ENCODE measurements at regions not wholly inside any gene's neighbourhood (a gene's known extent, or its start where the extent isn't known, plus 50 kb on each side); places are given as distances from the start of the nearest gene placed in this dataset.

GRCh38 chr1:22234476-22235030 is 91.7 kb upstream of the WNT4 start:
- Histone ChIP-seq H3K9me3 (ENCODE audit: low read depth, low read length) (no peaks in the 10 kb centered on the region), H4K20me1 (ENCODE audit: insufficient read depth, low read length) (no peaks in the 10 kb centered on the region), H3K79me2 (ENCODE audit: insufficient read depth, low read length) (no peaks in the 10 kb centered on the region), H3K27me3 (ENCODE audit: insufficient read depth, low read length) (peaks cover 4% of the 10 kb centered on the region), H3K4me3 (ENCODE audit: insufficient read depth, low read length) (no peak overlapping the region), H2AFZ (ENCODE audit: low read length) (no peak overlapping the region), H3K4me2 (ENCODE audit: insufficient read depth, low read length) (no peak overlapping the region), H3K27ac (ENCODE audit: low read depth, low read length) (no peak overlapping the region), H3K36me3 (ENCODE audit: insufficient read depth, low read length) (no peaks in the 10 kb centered on the region), H3K4me1 (ENCODE audit: insufficient read depth, low read length) (no peaks in the 10 kb centered on the region)
- TF ChIP-seq CTCF (IDR thresholded peaks at IDR 0.05; ENCODE audit: extremely low read depth, low read depth, low read length) = no peak
- DNase-seq (ENCODE audit: insufficient read length, low spot score, missing footprints) = peak; percentile 58

- Histone ChIP-seq H3K36me3 (ENCODE audit: insufficient read depth, low read length) (no peaks in the 10 kb centered on the region), H3K4me2 (ENCODE audit: insufficient read depth, low read length) (no peak overlapping the region), H4K20me1 (ENCODE audit: insufficient read depth, low read length) (no peaks in the 10 kb centered on the region), H3K9me3 (ENCODE audit: low read depth, low read length) (no peaks in the 10 kb centered on the region), H3K4me3 (ENCODE audit: insufficient read depth, low read length) (no peak overlapping the region), H3K27me3 (ENCODE audit: insufficient read depth, low read length) (peaks cover 6% of the 10 kb centered on the region), H3K27ac (ENCODE audit: low read depth, low read length) (no peak overlapping the region), H2AFZ (ENCODE audit: low read length) (no peak overlapping the region), H3K4me1 (ENCODE audit: insufficient read depth, low read length) (no peaks in the 10 kb centered on the region), H3K79me2 (ENCODE audit: insufficient read depth, low read length) (no peaks in the 10 kb centered on the region)
- peak; percentile 72 for DNase-seq (ENCODE audit: insufficient read length, low spot score, missing footprints)
- no peak for TF ChIP-seq CTCF (IDR thresholded peaks at IDR 0.05; ENCODE audit: extremely low read depth, low read depth, low read length)
These were observed 93.3 kb upstream of the WNT4 start for GRCh38 chr1:22236166-22236565.

- H3K79me2 ChIP-seq (ENCODE audit: insufficient read depth, low read length) = no peaks in the 10 kb centered on the region
- no peak overlapping the region for H3K27ac ChIP-seq (ENCODE audit: low read depth, low read length)
- H3K36me3 ChIP-seq (ENCODE audit: insufficient read depth, low read length) = no peaks in the 10 kb centered on the region
- no peak overlapping the region for H3K4me2 ChIP-seq (ENCODE audit: insufficient read depth, low read length)
- TF ChIP-seq CTCF (IDR thresholded peaks at IDR 0.05; ENCODE audit: extremely low read depth, low read depth, low read length) = no peak
- no peak overlapping the region for H3K4me3 ChIP-seq (ENCODE audit: insufficient read depth, low read length)
- no peaks in the 10 kb centered on the region for H3K9me3 ChIP-seq (ENCODE audit: low read depth, low read length)
- peaks cover 8% of the 10 kb centered on the region for H3K27me3 ChIP-seq (ENCODE audit: insufficient read depth, low read length)
- DNase-seq (ENCODE audit: insufficient read length, low spot score, missing footprints) = peak; percentile 75
- H3K4me1 ChIP-seq (ENCODE audit: insufficient read depth, low read length) = no peaks in the 10 kb centered on the region
- no peak overlapping the region for H2AFZ ChIP-seq (ENCODE audit: low read length)
- H4K20me1 ChIP-seq (ENCODE audit: insufficient read depth, low read length) = no peaks in the 10 kb centered on the region
These were observed 94.0 kb upstream of the WNT4 start for GRCh38 chr1:22236900-22237299.

GRCh38 chr1:22237433-22238093 is 94.7 kb upstream of the WNT4 start:
- Histone ChIP-seq H3K27me3 (ENCODE audit: insufficient read depth, low read length) (peaks cover 9% of the 10 kb centered on the region), H3K4me1 (ENCODE audit: insufficient read depth, low read length) (no peaks in the 10 kb centered on the region), H2AFZ (ENCODE audit: low read length) (no peak overlapping the region), H3K4me3 (ENCODE audit: insufficient read depth, low read length) (no peak overlapping the region), H3K9me3 (ENCODE audit: low read depth, low read length) (no peaks in the 10 kb centered on the region), H4K20me1 (ENCODE audit: insufficient read depth, low read length) (no peaks in the 10 kb centered on the region), H3K79me2 (ENCODE audit: insufficient read depth, low read length) (no peaks in the 10 kb centered on the region), H3K27ac (ENCODE audit: low read depth, low read length) (no peak overlapping the region), H3K4me2 (ENCODE audit: insufficient read depth, low read length) (no peak overlapping the region), H3K36me3 (ENCODE audit: insufficient read depth, low read length) (no peaks in the 10 kb centered on the region)
- peak; percentile 71 for DNase-seq (ENCODE audit: insufficient read length, low spot score, missing footprints)
- no peak for TF ChIP-seq CTCF (IDR thresholded peaks at IDR 0.05; ENCODE audit: extremely low read depth, low read depth, low read length)

Data from osteoblast (primary cell).